ENCODE measurements at regions not wholly inside any gene's neighbourhood (a gene's known extent, or its start where the extent isn't known, plus 50 kb on each side); places are given as distances from the start of the nearest gene placed in this dataset.
"Not testable (repeated sequence)": the region's sequence is repeated elsewhere in the genome, so short reads cannot be mapped to it uniquely, and the experiment has no call there.

DNA sequence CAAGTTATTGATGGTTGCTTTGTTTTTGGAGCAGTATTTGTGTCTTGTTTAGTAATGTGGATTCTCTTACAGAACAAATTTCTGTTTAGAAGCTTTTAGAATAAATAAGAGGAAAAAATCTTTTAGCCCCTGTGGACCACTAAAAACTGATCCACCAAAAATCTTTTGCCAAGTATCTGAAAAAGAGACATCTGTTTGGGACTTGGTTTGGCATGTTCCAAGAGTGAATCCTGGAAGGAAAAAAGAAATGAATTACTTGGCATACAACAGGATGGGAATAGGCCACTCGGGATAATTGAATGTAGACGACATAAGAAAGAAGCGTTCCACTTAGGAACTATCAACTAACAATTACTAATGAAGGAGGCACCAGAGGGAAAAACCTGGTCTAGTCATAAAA, 1350.1 kb upstream of the C9orf72 start:
- DNase-seq (ENCODE audit: low spot score) = no peak

- peak; percentile 77 for DNase-seq (ENCODE audit: low spot score)
Measured at GRCh38 chr9:28925157-28925556, 1351.9 kb upstream of the C9orf72 start.

DNA sequence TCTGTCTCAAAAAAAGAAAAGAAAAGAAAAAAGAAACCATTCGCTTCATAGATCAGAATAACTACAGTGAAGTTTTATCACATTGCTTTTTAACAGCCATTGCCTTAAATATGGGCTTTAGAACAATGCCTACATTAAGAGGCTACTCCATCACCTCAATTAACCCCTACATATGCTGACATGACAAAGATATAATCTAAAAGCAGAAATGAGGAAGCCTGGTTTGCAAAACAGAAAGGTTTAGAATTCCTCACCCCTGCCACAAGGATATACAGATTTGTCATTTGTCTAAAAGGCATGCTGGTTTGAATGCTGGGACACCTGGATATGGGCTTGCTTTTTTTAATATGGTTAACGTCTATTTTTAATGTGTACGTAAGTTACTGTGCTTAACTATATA, 1353.0 kb upstream of the C9orf72 start:
- no peak for DNase-seq (ENCODE audit: low spot score)

DNA sequence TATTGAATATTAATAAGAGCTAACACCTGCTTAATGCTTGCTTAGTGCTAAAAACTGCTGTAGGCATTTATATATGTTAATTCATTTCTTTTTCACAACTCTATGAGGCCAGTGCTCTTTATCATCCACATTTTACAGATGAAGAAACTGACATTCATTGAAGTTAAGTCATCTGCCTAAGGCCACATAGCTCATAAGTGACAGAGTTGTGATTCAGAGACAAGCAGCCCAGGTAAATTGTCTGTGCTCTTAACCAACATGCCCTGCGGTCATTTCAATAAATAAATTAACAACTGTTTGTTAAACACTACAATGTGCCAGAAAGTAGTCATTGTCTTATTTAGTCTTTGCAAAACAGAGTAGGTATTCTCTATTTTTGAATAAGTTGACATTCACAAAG, 1354.4 kb upstream of the C9orf72 start:
- DNase-seq (ENCODE audit: low spot score) = peak; percentile 81

DNA sequence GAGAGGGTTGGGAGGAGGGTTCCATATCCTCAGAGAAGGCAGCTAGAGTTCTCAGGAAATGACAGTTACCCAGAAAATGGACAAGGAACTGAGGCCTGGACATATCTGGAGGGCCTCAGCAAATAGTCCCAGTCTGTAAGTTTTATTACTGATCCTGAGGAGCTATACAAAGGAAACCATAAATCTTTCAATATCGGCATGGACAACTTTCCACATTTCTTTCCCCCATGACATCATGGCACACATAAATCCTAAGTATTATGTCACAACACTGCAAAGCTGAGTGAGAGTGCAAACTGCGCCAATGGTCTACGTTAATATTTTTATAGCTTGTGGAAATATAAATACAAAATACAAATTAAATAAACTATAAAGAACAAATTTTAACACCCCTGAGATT, 1356.2 kb upstream of the C9orf72 start:
- DNase-seq (ENCODE audit: low spot score) = no peak

- DNase-seq (ENCODE audit: low spot score) = no peak
Measured at GRCh38 chr9:28930766-28931165, 1357.5 kb upstream of the C9orf72 start.

DNA sequence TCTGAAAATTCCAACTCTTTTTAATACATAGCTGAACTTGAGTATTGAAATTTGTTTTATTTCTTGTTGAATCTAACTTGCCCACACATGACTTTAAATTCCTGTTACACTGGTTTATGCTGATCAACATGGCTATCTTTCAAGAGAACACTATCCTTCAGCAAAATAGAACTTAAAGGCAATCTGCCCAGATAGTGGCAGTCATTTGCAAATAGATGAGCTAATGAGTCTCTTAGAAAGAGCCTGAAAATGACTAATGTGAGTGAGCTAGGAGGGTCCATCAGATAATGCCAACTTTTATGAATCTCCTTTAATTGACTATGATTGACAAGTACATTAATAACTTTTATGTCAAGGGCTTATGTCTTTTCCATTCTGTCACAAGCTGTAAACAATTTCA, 1360.8 kb upstream of the C9orf72 start:
- DNase-seq (ENCODE audit: low spot score) = no peak

DNA sequence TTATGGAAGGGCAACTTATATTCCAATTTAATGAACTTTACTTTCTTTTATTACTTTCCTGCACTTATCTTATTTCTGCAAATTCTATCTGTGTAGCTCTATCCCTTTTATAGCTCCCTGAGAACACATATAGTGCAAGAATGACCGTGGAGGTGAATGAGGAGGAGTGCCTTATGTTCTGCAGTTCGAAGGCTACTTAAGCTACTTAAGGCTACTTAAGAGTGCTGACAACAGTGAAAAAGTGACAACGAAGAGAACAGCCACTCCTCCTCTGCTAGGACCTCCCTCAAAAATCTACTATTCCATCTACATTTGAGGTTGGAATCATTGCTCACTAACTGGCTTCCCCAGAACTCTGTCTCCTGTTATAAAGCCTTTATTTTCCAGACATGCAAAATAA, 1365.7 kb upstream of the C9orf72 start:
- no peak for DNase-seq (ENCODE audit: low spot score)

DNA sequence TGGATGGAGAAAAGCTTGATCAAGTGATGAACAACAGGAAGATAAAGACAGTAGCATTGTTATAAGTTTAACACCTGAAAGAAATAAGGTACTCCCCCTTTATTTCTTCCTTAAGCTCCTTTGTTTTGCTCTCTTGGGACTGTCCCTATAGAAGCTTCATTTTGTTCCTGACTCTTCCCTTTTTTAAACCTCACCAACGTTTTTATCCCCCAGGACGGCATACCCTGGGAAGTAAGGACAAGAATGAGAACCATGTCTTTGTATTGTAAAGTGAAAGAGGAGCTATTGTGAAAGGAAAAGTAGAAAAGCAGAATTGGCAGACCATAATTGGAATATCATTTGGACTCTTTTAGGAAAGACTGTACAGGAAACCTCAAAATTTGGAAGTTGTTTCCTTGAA, 1368.6 kb upstream of the C9orf72 start:
- no peak for DNase-seq (ENCODE audit: low spot score)

DNA sequence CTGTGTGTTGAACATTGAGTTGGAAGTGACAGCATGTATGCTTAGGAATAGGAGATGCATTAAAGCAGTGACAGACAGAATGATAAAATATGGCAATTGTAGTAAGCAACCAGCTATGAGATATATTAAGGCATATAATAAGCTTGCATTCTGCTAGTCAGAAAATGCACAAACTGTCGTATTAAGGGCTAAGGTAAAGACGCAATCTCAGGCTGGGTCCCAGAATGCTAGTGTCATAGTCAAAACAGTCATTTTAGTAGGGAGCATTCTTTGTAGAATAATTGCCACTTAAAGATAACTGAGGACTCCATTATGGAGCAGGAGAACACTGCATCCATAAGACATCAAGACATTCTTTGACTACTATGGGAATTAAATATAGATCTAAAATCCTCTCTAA, 1369.7 kb upstream of the C9orf72 start:
- no peak for DNase-seq (ENCODE audit: low spot score)

DNA sequence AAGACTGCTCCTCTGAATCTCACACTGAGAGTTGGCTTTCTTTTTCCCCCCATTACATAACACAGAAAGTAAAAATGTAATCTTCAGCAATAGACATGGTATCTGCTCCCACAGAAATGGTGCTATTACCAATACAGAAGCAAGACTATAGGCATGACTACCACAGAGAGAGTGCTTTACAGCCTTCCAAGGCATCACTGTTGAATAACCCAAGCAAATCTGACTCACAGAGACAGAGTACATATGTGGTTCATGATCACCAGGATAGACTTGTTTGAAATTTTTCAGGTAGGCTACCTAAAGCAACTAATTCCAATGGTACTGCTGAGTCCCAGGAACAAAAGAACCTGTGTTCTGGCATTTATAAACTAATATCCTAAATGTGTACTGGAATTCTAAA, 1373.4 kb upstream of the C9orf72 start:
- no peak for DNase-seq (ENCODE audit: low spot score)

GRCh38 chr9:28951945-28952344, 1378.7 kb upstream of the C9orf72 start:
- DNase-seq (ENCODE audit: low spot score) = no peak

DNA sequence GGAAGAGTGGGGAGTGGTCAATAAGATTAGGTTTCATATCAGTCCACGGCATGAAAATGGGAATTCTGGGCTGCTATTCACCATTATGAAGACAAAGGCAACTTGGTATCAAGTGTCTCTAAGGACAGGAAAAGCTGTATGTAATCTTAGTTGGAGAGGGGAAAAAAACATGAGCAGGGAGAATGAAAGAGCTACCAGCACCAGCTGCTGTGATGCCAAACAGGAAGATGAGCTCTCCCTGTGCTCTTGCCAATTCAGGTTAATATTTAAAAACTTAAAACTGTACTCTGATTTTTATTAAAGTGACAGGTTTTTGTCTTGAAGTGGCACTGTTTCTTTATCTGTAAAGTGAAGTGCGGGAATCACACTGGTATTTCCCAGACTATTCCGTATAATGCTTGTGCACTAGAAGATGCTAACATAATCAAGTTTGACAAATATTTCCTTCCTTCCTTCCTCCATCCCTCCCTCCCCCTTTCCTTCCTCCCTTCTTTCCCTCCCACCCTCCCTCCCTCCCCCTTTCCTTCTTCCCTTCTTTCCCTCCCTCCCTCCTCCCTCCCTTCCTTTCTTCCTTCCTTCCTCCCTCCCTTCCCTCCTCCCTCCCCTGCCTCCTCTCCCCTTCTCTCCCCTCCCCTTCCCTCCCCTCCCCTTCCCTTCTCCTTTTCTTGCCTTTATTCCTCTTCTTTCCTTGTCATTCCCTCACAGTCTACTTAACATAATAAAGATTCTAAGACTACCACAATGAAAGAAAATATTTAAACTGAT, 1383.0 kb upstream of the C9orf72 start:
- peak; percentile 55 for DNase-seq (ENCODE audit: low spot score)

GRCh38 chr9:28960602-28961001, 1387.3 kb upstream of the C9orf72 start:
- no peak for DNase-seq (ENCODE audit: low spot score)

DNA sequence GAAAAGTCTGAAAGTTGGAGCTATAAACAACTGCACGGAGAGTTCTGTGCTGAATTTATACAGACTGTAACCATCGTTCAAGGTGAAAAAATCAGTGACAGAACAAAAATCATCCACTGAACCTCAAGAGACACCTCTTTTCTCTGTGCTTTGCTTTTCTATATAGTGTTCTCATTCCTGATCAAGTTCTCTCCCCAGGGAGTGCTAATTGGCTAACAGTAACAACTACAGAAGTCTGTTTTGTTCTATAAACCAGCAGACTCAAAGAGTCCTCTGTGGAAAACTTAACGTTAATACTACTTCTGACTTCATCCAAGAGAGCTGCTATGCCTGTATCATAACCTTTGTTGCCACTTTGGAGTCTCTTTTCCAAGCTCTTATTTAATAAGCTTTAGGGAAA, 1388.3 kb upstream of the C9orf72 start:
- DNase-seq (ENCODE audit: low spot score) = no peak

DNA sequence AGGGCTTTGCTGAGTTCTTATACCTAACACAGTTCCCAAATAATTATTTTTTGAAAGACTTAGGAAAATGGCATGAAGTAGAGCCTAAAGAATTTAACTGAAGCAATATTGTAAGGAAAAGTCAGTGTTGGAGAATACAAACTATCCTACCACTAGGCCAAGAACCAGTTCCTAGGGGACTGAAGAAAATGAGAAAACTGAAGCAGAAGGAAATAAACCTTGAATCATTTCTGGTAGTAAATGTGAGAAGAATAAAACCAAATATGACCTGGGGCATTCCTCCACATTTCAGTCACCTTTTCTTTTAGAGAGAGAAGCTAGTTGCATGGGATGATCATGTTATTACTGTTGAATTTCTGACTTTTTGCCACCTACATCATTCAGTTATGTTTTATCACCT, 1393.9 kb upstream of the C9orf72 start:
- DNase-seq (ENCODE audit: low spot score) = no peak

GRCh38 chr9:28970241-28970654, 1397.0 kb upstream of the C9orf72 start:
- no peak for DNase-seq (ENCODE audit: low spot score)

DNA sequence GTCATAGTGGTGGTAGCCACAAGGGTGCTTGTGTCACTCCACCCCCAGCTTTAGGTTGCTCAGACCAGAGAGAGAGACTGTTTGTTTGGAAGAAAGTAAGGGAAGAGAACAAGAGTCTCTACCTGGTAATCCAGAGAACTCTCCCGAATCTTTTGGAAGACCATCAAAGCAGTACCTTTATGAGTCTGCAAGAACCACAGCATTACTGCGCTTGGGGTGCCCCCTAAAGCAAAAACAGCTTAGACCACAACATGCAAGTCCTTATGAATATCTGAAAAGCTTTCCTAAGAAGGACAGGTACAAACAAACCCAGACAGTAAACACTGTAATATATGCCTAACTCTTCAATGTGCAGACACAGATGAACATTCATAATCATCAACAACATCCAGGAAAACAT, 1398.6 kb upstream of the C9orf72 start:
- no peak for DNase-seq (ENCODE audit: low spot score)

DNA sequence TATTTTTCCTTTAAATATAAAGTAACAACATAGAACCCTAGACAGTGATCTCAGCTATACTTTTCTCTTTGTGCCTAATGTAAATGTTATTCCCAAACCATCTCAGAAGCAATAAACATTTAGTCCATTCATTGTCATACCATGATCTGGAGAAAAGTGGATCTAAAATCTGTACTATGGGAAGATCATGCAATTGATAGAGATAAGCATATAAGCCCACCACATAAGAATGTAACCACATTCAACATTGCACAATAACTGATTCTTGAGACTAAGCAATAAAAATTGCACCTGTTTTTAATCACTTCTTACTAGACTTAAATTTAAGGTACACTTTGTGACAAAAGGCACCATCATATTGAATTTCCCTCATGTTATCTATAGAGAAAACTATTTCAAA, 1403.0 kb upstream of the C9orf72 start:
- DNase-seq (ENCODE audit: low spot score) = no peak

GRCh38 chr9:28976684-28977083, 1403.4 kb upstream of the C9orf72 start:
- DNase-seq (ENCODE audit: low spot score) = no peak

GRCh38 chr9:28981129-28981528, 1407.8 kb upstream of the C9orf72 start:
- DNase-seq (ENCODE audit: low spot score) = no peak

DNA sequence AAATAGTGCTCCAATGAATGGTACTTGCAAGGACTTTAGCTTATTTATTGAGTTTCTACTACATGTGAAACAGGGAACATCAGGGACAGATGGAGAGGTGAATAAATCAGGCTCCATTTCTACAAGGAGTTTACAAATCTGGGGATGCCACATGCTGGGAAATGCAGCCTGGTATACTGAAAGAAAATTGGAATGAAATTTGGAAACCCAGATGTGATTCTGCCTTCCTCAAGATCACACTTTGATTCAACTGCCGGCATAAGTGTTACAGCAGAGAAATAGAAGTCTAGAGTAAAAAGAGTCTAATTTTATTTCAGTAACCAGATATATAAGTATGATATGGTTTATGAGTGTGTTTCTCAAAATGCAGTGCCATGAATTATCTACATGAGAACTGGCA, 1408.4 kb upstream of the C9orf72 start:
- DNase-seq (ENCODE audit: low spot score) = no peak

- no peak for DNase-seq (ENCODE audit: low spot score)
Measured at GRCh38 chr9:28984016-28984415, 1410.7 kb upstream of the C9orf72 start.

GRCh38 chr9:28990009-28990408, 1416.7 kb upstream of the C9orf72 start:
- DNase-seq (ENCODE audit: low spot score) = not testable (repeated sequence)
